ENCODE measurements at regions not wholly inside any gene's neighbourhood (a gene's known extent, or its start where the extent isn't known, plus 50 kb on each side); places are given as distances from the start of the nearest gene placed in this dataset.

GRCh38 chr10:107657851-107658250, 493.3 kb upstream of the SORCS1 start:
- Histone ChIP-seq H3K4me3 (ENCODE audit: extremely low read depth, insufficient read depth, low read length, poor library complexity, severe bottlenecking) (no peak overlapping the region), H3K9me3 (ENCODE audit: control insufficient read depth, low read length) (no peaks in the 10 kb centered on the region)
- 95 to 100% methylated on average over 2 of the region's 3 CpGs for WGBS, 2 experiments (ENCODE audit: insufficient coverage in 2 of 2)

GRCh38 chr10:107656932-107657331, 492.4 kb upstream of the SORCS1 start:
- Histone ChIP-seq H3K36me3 (ENCODE audit: control insufficient read depth, insufficient read depth, low read length) (no peaks in the 10 kb centered on the region), H3K4me1 (ENCODE audit: control insufficient read depth, insufficient read depth, low read length, poor library complexity, severe bottlenecking) (no peaks in the 10 kb centered on the region), H3K27ac (ENCODE audit: low read depth, low read length, severe bottlenecking) (no peak overlapping the region), H3K4me3 (ENCODE audit: extremely low read depth, insufficient read depth, low read length, poor library complexity, severe bottlenecking) (no peak overlapping the region), H3K9me3 (ENCODE audit: control insufficient read depth, low read length) (no peaks in the 10 kb centered on the region)

More at GRCh38 chr10:107657851-107658250, 493.3 kb upstream of the SORCS1 start:
- Histone ChIP-seq H3K36me3 (ENCODE audit: control insufficient read depth, insufficient read depth, low read length) (no peaks in the 10 kb centered on the region), H3K27ac (ENCODE audit: low read depth, low read length, severe bottlenecking) (no peak overlapping the region), H3K4me1 (ENCODE audit: control insufficient read depth, insufficient read depth, low read length, poor library complexity, severe bottlenecking) (no peaks in the 10 kb centered on the region)

GRCh38 chr10:107653832-107654287, 489.4 kb upstream of the SORCS1 start:
- Histone ChIP-seq H3K9me3 (ENCODE audit: control insufficient read depth, low read length) (no peaks in the 10 kb centered on the region), H3K36me3 (ENCODE audit: control insufficient read depth, insufficient read depth, low read length) (no peaks in the 10 kb centered on the region), H3K4me1 (ENCODE audit: control insufficient read depth, insufficient read depth, low read length, poor library complexity, severe bottlenecking) (no peaks in the 10 kb centered on the region), H3K4me3 (ENCODE audit: extremely low read depth, insufficient read depth, low read length, poor library complexity, severe bottlenecking) (no peak overlapping the region), H3K27ac (ENCODE audit: low read depth, low read length, severe bottlenecking) (no peak overlapping the region)
- WGBS, 2 experiments (ENCODE audit: insufficient coverage in 2 of 2): 84 to 97% methylated on average over 4 of the region's 5 CpGs

- no peak overlapping the region for H3K4me3 ChIP-seq (ENCODE audit: extremely low read depth, insufficient read depth, low read length, poor library complexity, severe bottlenecking)
- no peaks in the 10 kb centered on the region for H3K4me1 ChIP-seq (ENCODE audit: control insufficient read depth, insufficient read depth, low read length, poor library complexity, severe bottlenecking)
Observed at GRCh38 chr10:107650939-107651338, 486.4 kb upstream of the SORCS1 start.

GRCh38 chr10:107649249-107649648, 484.7 kb upstream of the SORCS1 start:
- Histone ChIP-seq H3K9me3 (ENCODE audit: control insufficient read depth, low read length) (no peaks in the 10 kb centered on the region), H3K36me3 (ENCODE audit: control insufficient read depth, insufficient read depth, low read length) (no peaks in the 10 kb centered on the region), H3K4me3 (ENCODE audit: extremely low read depth, insufficient read depth, low read length, poor library complexity, severe bottlenecking) (no peak overlapping the region), H3K27ac (ENCODE audit: low read depth, low read length, severe bottlenecking) (no peak overlapping the region), H3K4me1 (ENCODE audit: control insufficient read depth, insufficient read depth, low read length, poor library complexity, severe bottlenecking) (no peaks in the 10 kb centered on the region)
- 86% methylated on average over 1 of the region's 4 CpGs; no CpG with 5 or more reads in 1 of the 2 experiments for WGBS, 2 experiments (ENCODE audit: insufficient coverage in 2 of 2)

More at GRCh38 chr10:107650939-107651338, 486.4 kb upstream of the SORCS1 start:
- H3K27ac ChIP-seq (ENCODE audit: low read depth, low read length, severe bottlenecking): no peak overlapping the region
- H3K9me3 ChIP-seq (ENCODE audit: control insufficient read depth, low read length): no peaks in the 10 kb centered on the region
- H3K36me3 ChIP-seq (ENCODE audit: control insufficient read depth, insufficient read depth, low read length): no peaks in the 10 kb centered on the region

GRCh38 chr10:107647462-107647861, 483.0 kb upstream of the SORCS1 start:
- no peaks in the 10 kb centered on the region for H3K36me3 ChIP-seq (ENCODE audit: control insufficient read depth, insufficient read depth, low read length)
- no peak overlapping the region for H3K4me3 ChIP-seq (ENCODE audit: extremely low read depth, insufficient read depth, low read length, poor library complexity, severe bottlenecking)
- no peaks in the 10 kb centered on the region for H3K4me1 ChIP-seq (ENCODE audit: control insufficient read depth, insufficient read depth, low read length, poor library complexity, severe bottlenecking)
- no peaks in the 10 kb centered on the region for H3K9me3 ChIP-seq (ENCODE audit: control insufficient read depth, low read length)
- no CpG with 5 or more reads among the region's 1 CpG for WGBS, 2 experiments (ENCODE audit: insufficient coverage in 2 of 2)
- H3K27ac ChIP-seq (ENCODE audit: low read depth, low read length, severe bottlenecking): no peak overlapping the region

GRCh38 chr10:107631876-107632275, 467.4 kb upstream of the SORCS1 start:
- H3K9me3 ChIP-seq (ENCODE audit: control insufficient read depth, low read length): no peaks in the 10 kb centered on the region
- H3K27ac ChIP-seq (ENCODE audit: low read depth, low read length, severe bottlenecking): no peak overlapping the region
- H3K4me3 ChIP-seq (ENCODE audit: extremely low read depth, insufficient read depth, low read length, poor library complexity, severe bottlenecking): no peak overlapping the region
- H3K36me3 ChIP-seq (ENCODE audit: control insufficient read depth, insufficient read depth, low read length): no peaks in the 10 kb centered on the region
- H3K4me1 ChIP-seq (ENCODE audit: control insufficient read depth, insufficient read depth, low read length, poor library complexity, severe bottlenecking): no peaks in the 10 kb centered on the region
- WGBS, 2 experiments (ENCODE audit: insufficient coverage in 2 of 2): 67 to 100% methylated on average over 1 of the region's 4 CpGs

- Histone ChIP-seq H3K9me3 (ENCODE audit: control insufficient read depth, low read length) (no peaks in the 10 kb centered on the region), H3K4me3 (ENCODE audit: extremely low read depth, insufficient read depth, low read length, poor library complexity, severe bottlenecking) (no peak overlapping the region), H3K27ac (ENCODE audit: low read depth, low read length, severe bottlenecking) (no peak overlapping the region), H3K36me3 (ENCODE audit: control insufficient read depth, insufficient read depth, low read length) (no peaks in the 10 kb centered on the region), H3K4me1 (ENCODE audit: control insufficient read depth, insufficient read depth, low read length, poor library complexity, severe bottlenecking) (no peaks in the 10 kb centered on the region)
- WGBS, 2 experiments (ENCODE audit: insufficient coverage in 2 of 2): no CpG with 5 or more reads among the region's 3 CpGs
Observed at GRCh38 chr10:107626862-107627261, 462.4 kb upstream of the SORCS1 start.

- H3K27ac ChIP-seq (ENCODE audit: low read depth, low read length, severe bottlenecking): no peak overlapping the region
- 92 to 100% methylated on average over 2 of the region's 3 CpGs for WGBS, 2 experiments (ENCODE audit: insufficient coverage in 2 of 2)
- H3K4me3 ChIP-seq (ENCODE audit: extremely low read depth, insufficient read depth, low read length, poor library complexity, severe bottlenecking): no peak overlapping the region
- H3K36me3 ChIP-seq (ENCODE audit: control insufficient read depth, insufficient read depth, low read length): no peaks in the 10 kb centered on the region
- H3K4me1 ChIP-seq (ENCODE audit: control insufficient read depth, insufficient read depth, low read length, poor library complexity, severe bottlenecking): no peaks in the 10 kb centered on the region
- no peaks in the 10 kb centered on the region for H3K9me3 ChIP-seq (ENCODE audit: control insufficient read depth, low read length)
Observed at GRCh38 chr10:107623292-107623691, 458.8 kb upstream of the SORCS1 start.

- no peak overlapping the region for H3K27ac ChIP-seq (ENCODE audit: low read depth, low read length, severe bottlenecking)
- no peak overlapping the region for H3K4me3 ChIP-seq (ENCODE audit: extremely low read depth, insufficient read depth, low read length, poor library complexity, severe bottlenecking)
- 90 to 100% methylated on average over 1 of the region's 1 CpG for WGBS, 2 experiments (ENCODE audit: insufficient coverage in 2 of 2)
- no peaks in the 10 kb centered on the region for H3K4me1 ChIP-seq (ENCODE audit: control insufficient read depth, insufficient read depth, low read length, poor library complexity, severe bottlenecking)
- H3K9me3 ChIP-seq (ENCODE audit: control insufficient read depth, low read length): no peaks in the 10 kb centered on the region
- H3K36me3 ChIP-seq (ENCODE audit: control insufficient read depth, insufficient read depth, low read length): no peaks in the 10 kb centered on the region
Observed at GRCh38 chr10:107619139-107619538, 454.6 kb upstream of the SORCS1 start.

- H3K27ac ChIP-seq (ENCODE audit: low read depth, low read length, severe bottlenecking): no peak overlapping the region
- no peak overlapping the region for H3K4me3 ChIP-seq (ENCODE audit: extremely low read depth, insufficient read depth, low read length, poor library complexity, severe bottlenecking)
- H3K9me3 ChIP-seq (ENCODE audit: control insufficient read depth, low read length): no peaks in the 10 kb centered on the region
- H3K4me1 ChIP-seq (ENCODE audit: control insufficient read depth, insufficient read depth, low read length, poor library complexity, severe bottlenecking): no peaks in the 10 kb centered on the region
- no CpG with 5 or more reads among the region's 1 CpG for WGBS, 2 experiments (ENCODE audit: insufficient coverage in 2 of 2)
- no peaks in the 10 kb centered on the region for H3K36me3 ChIP-seq (ENCODE audit: control insufficient read depth, insufficient read depth, low read length)
Observed at GRCh38 chr10:107618504-107618994, 454.0 kb upstream of the SORCS1 start.

Data from mesodermal cell (in vitro differentiated cells).